ENCODE measurements at regions not wholly inside any gene's neighbourhood (a gene's known extent, or its start where the extent isn't known, plus 50 kb on each side); places are given as distances from the start of the nearest gene placed in this dataset.

GRCh38 chr11:19311308-19312030 lies 70.7 kb upstream of the E2F8 start:
- ATAC-seq (ENCODE audit: low read depth) (peak; percentile 83), DNase-seq (ENCODE audit: low spot score) (no peak)
- H3K4me1 ChIP-seq (ENCODE audit: insufficient read depth, poor library complexity, severe bottlenecking) = no peaks in the 10 kb centered on the region
- H3K27me3 ChIP-seq (ENCODE audit: insufficient read depth, poor library complexity, severe bottlenecking) = no peaks in the 10 kb centered on the region
- H3K36me3 ChIP-seq (ENCODE audit: low read depth) = no peaks in the 10 kb centered on the region
- H3K9me3 ChIP-seq (ENCODE audit: severe bottlenecking) = no peaks in the 10 kb centered on the region
- no peak overlapping the region for H3K4me3 ChIP-seq (ENCODE audit: severe bottlenecking)
- no peak overlapping the region for H3K27ac ChIP-seq (ENCODE audit: poor library complexity, severe bottlenecking)
- TF ChIP-seq CTCF (IDR thresholded peaks at IDR 0.05; ENCODE audit: poor library complexity, severe bottlenecking) = peak; percentile 85

GRCh38 chr11:19307498-19307897 lies 66.8 kb upstream of the E2F8 start:
- Histone ChIP-seq H3K9me3 (ENCODE audit: severe bottlenecking) (no peaks in the 10 kb centered on the region), H3K27ac (ENCODE audit: poor library complexity, severe bottlenecking) (no peak overlapping the region), H3K4me1 (ENCODE audit: insufficient read depth, poor library complexity, severe bottlenecking) (no peaks in the 10 kb centered on the region), H3K4me3 (ENCODE audit: severe bottlenecking) (no peak overlapping the region), H3K27me3 (ENCODE audit: insufficient read depth, poor library complexity, severe bottlenecking) (no peaks in the 10 kb centered on the region), H3K36me3 (ENCODE audit: low read depth) (no peaks in the 10 kb centered on the region)
- TF ChIP-seq CTCF (IDR thresholded peaks at IDR 0.05; ENCODE audit: poor library complexity, severe bottlenecking) = no peak
- ATAC-seq (ENCODE audit: low read depth) (no peak), DNase-seq (ENCODE audit: low spot score) (no peak)

- no peaks in the 10 kb centered on the region for H3K36me3 ChIP-seq (ENCODE audit: low read depth)
- H3K4me1 ChIP-seq (ENCODE audit: insufficient read depth, poor library complexity, severe bottlenecking) = no peaks in the 10 kb centered on the region
- no peak for ATAC-seq (ENCODE audit: low read depth)
- TF ChIP-seq CTCF (IDR thresholded peaks at IDR 0.05; ENCODE audit: poor library complexity, severe bottlenecking) = no peak
- H3K27me3 ChIP-seq (ENCODE audit: insufficient read depth, poor library complexity, severe bottlenecking) = no peaks in the 10 kb centered on the region
- H3K27ac ChIP-seq (ENCODE audit: poor library complexity, severe bottlenecking) = no peak overlapping the region
- DNase-seq (ENCODE audit: low spot score) = no peak
- H3K4me3 ChIP-seq (ENCODE audit: severe bottlenecking) = no peak overlapping the region
- H3K9me3 ChIP-seq (ENCODE audit: severe bottlenecking) = no peaks in the 10 kb centered on the region
These were observed 65.6 kb upstream of the E2F8 start for GRCh38 chr11:19306179-19306944.

GRCh38 chr11:19301361-19301760 lies 60.6 kb upstream of the E2F8 start:
- H3K27ac ChIP-seq (ENCODE audit: poor library complexity, severe bottlenecking) = no peak overlapping the region
- H3K4me3 ChIP-seq (ENCODE audit: severe bottlenecking) = no peak overlapping the region
- no peak for TF ChIP-seq CTCF (IDR thresholded peaks at IDR 0.05; ENCODE audit: poor library complexity, severe bottlenecking)
- no peak for ATAC-seq (ENCODE audit: low read depth)
- no peaks in the 10 kb centered on the region for H3K4me1 ChIP-seq (ENCODE audit: insufficient read depth, poor library complexity, severe bottlenecking)
- no peaks in the 10 kb centered on the region for H3K27me3 ChIP-seq (ENCODE audit: insufficient read depth, poor library complexity, severe bottlenecking)
- no peaks in the 10 kb centered on the region for H3K9me3 ChIP-seq (ENCODE audit: severe bottlenecking)
- no peak for DNase-seq (ENCODE audit: low spot score)
- no peaks in the 10 kb centered on the region for H3K36me3 ChIP-seq (ENCODE audit: low read depth)

- ATAC-seq (ENCODE audit: low read depth) (no peak), DNase-seq (ENCODE audit: low spot score) (no peak)
- Histone ChIP-seq H3K4me1 (ENCODE audit: insufficient read depth, poor library complexity, severe bottlenecking) (no peaks in the 10 kb centered on the region), H3K4me3 (ENCODE audit: severe bottlenecking) (no peak overlapping the region), H3K27me3 (ENCODE audit: insufficient read depth, poor library complexity, severe bottlenecking) (no peaks in the 10 kb centered on the region), H3K36me3 (ENCODE audit: low read depth) (no peaks in the 10 kb centered on the region), H3K27ac (ENCODE audit: poor library complexity, severe bottlenecking) (no peak overlapping the region), H3K9me3 (ENCODE audit: severe bottlenecking) (no peaks in the 10 kb centered on the region)
- TF ChIP-seq CTCF (IDR thresholded peaks at IDR 0.05; ENCODE audit: poor library complexity, severe bottlenecking) = no peak
These were observed 53.7 kb upstream of the E2F8 start for GRCh38 chr11:19294444-19294843.

All from RWPE2 (cell line).